ENCODE measurements at regions not wholly inside any gene's neighbourhood (a gene's known extent, or its start where the extent isn't known, plus 50 kb on each side); places are given as distances from the start of the nearest gene placed in this dataset.

DNA sequence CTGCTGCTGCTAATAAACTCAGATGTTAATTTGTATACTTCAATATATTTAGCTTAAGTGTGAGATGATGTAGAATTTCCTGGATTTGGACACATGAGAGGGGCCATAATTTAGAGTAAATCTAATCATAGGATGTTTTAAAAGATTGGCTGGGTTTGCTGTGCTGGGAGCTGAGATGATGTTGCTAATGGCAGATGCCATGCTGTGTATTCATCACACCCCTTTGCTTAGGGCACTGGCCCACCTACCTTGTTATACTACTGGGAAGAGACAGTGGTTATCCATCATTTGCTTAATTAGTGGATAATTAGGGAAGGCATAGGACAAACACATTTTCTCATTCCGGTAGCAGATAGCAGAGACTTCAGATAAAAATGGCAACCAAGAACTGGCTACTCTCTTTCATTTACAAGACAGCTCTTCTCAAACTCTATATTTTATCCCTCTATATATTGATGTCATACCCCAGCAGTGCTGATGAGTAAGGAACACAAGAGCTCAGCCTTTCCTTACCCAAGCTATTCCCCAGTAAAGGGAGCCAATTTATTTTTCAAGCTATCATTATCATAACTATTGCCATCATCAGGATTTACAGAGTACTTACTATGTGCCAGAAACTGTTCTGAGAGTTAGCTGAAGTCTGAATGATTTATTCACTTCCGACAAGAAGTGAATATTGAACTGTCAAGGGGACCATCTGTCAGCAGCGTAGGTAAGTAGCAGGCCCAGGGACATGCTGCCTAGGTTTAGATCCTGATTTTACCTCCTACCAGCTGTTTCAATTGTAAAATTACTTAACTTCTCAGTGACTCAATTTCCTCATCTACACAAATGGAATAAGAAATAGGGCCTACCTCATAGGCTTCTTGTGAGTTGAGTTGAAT is 204.6 kb upstream of the FLRT2 start:
- H3K4me3 ChIP-seq (ENCODE audit: low read depth, low read length): no peak overlapping the region
- TF ChIP-seq POLR2A (IDR thresholded peaks at IDR 0.05; ENCODE audit: extremely low read depth, insufficient read length) (no peak), MYC (IDR thresholded peaks at IDR 0.05; ENCODE audit: low read depth, low read length) (no peak)
- TF ChIP-seq, protein P1, sequence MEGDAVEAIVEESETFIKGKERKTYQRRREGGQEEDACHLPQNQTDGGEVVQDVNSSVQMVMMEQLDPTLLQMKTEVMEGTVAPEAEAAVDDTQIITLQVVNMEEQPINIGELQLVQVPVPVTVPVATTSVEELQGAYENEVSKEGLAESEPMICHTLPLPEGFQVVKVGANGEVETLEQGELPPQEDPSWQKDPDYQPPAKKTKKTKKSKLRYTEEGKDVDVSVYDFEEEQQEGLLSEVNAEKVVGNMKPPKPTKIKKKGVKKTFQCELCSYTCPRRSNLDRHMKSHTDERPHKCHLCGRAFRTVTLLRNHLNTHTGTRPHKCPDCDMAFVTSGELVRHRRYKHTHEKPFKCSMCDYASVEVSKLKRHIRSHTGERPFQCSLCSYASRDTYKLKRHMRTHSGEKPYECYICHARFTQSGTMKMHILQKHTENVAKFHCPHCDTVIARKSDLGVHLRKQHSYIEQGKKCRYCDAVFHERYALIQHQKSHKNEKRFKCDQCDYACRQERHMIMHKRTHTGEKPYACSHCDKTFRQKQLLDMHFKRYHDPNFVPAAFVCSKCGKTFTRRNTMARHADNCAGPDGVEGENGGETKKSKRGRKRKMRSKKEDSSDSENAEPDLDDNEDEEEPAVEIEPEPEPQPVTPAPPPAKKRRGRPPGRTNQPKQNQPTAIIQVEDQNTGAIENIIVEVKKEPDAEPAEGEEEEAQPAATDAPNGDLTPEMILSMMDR (IDR thresholded peaks at IDR 0.05; ENCODE audit: low read depth, low read length): no peak
- no peak for DNase-seq (ENCODE audit: low read depth)

DNA sequence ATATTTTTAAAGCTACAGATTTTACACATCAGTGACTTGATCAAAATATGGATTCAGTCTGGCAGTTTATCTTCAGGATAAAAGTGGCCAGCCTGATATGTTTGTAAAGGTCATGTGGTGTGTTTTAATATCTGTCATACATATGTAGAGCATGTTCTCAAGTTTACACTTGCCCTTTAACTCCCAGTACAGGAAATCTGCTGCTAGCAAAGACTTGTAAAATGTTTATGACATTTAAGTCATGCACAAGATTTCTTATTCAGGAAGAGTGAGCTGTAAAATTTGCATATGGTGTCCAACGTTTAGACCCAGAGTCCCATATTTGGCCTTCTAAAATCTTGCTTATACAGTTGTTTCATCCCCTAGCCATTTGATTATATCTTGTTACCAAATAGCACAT is 197.5 kb upstream of the FLRT2 start:
- TF ChIP-seq, protein P1 (IDR thresholded peaks at IDR 0.05; ENCODE audit: low read depth, low read length): no peak
- TF ChIP-seq MYC (IDR thresholded peaks at IDR 0.05; ENCODE audit: low read depth, low read length): no peak
- no peak for TF ChIP-seq POLR2A (IDR thresholded peaks at IDR 0.05; ENCODE audit: extremely low read depth, insufficient read length)
- DNase-seq (ENCODE audit: low read depth): no peak
- no peak overlapping the region for H3K4me3 ChIP-seq (ENCODE audit: low read depth, low read length)

DNA sequence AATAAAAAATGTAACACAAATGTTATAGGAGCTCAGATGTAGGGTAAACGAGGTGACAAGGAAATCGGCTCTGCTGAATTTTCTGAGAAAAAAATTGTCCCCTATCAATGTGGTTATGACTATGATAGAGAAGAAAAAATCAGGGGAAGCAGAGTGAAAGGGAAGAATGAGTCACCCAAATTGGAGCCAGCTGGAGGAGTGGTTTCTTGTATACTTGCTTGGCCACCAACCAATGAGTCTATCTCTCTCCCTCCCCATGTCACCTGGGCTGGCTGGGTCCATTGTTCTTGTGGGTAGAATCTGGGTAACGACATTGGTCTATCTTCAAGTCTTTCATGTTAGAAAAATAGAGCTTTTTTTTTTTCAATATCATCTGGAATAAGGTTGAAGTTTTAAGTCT is 196.6 kb upstream of the FLRT2 start:
- no peak for DNase-seq (ENCODE audit: low read depth)
- no peak overlapping the region for H3K4me3 ChIP-seq (ENCODE audit: low read depth, low read length)
- TF ChIP-seq POLR2A (IDR thresholded peaks at IDR 0.05; ENCODE audit: extremely low read depth, insufficient read length) (no peak), MYC (IDR thresholded peaks at IDR 0.05; ENCODE audit: low read depth, low read length) (no peak)
- TF ChIP-seq, protein P2, sequence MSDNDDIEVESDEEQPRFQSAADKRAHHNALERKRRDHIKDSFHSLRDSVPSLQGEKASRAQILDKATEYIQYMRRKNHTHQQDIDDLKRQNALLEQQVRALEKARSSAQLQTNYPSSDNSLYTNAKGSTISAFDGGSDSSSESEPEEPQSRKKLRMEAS (IDR thresholded peaks at IDR 0.05; ENCODE audit: low read depth, low read length): no peak
- TF ChIP-seq, protein P1 (IDR thresholded peaks at IDR 0.05; ENCODE audit: low read depth, low read length): no peak

DNA sequence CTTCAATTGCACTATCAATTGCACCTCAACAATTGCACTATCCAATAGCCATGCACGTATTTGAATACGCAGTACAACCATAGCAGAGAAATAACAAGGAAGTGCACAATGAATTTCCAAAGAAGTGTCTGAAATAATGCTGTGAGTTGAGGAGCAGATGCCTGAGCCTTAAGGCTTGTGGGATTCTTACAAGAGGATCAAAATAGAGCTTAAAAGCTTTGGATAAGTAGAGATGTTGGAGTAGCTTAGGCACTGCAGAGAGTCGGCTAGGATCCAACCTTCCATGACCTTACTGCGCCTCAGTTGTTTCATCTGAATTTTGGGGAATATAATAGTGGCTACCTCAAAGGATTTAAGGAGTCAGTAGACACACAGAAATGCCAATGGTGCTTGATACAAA is 196.1 kb upstream of the FLRT2 start:
- no peak overlapping the region for H3K4me3 ChIP-seq (ENCODE audit: low read depth, low read length)
- DNase-seq (ENCODE audit: low read depth): no peak
- TF ChIP-seq MYC (IDR thresholded peaks at IDR 0.05; ENCODE audit: low read depth, low read length): no peak
- TF ChIP-seq, protein P1 (IDR thresholded peaks at IDR 0.05; ENCODE audit: low read depth, low read length): no peak
- no peak for TF ChIP-seq POLR2A (IDR thresholded peaks at IDR 0.05; ENCODE audit: extremely low read depth, insufficient read length)
- TF ChIP-seq, protein P2 (IDR thresholded peaks at IDR 0.05; ENCODE audit: low read depth, low read length): no peak

DNA sequence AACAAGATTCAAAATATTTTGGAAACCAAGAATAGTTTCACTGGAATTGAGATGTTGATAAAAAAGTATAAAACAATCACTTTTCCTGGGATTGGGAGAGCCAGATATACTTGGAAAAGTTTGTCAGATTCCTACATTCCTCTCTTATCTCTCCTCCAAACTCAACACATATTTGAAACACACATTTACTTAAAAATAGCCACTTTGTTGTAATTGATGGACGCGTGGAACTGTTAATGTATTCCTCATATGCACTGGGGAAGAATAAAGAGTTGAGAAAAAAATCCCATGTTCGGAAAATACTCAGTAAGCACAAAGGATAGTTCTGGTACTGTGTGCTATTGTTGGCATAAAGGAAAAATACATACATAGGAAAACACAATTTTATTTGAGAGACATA is 195.6 kb upstream of the FLRT2 start:
- no peak overlapping the region for H3K4me3 ChIP-seq (ENCODE audit: low read depth, low read length)
- TF ChIP-seq POLR2A (IDR thresholded peaks at IDR 0.05; ENCODE audit: extremely low read depth, insufficient read length) (no peak), MYC (IDR thresholded peaks at IDR 0.05; ENCODE audit: low read depth, low read length) (no peak)
- TF ChIP-seq, protein P2 (IDR thresholded peaks at IDR 0.05; ENCODE audit: low read depth, low read length): no peak
- TF ChIP-seq, protein P1 (IDR thresholded peaks at IDR 0.05; ENCODE audit: low read depth, low read length): no peak
- DNase-seq (ENCODE audit: low read depth): no peak

DNA sequence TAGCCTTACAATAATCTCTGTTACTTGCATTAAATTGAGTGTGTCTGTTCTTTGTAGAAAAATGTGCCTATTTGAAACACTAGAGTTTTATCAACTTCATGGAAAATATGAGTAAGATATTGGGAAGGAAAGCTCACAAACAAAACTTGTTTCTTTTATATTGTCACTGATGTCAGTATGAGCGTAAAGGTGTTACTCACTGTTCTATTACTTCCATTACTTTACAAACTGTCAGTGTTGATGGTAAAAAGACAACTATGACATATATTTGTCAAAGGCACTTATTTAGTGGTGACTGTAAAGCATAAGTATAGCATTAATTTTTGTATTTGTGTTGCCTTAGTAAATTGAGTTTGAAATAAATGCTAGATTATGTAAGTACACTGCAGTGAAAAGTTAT is 193.7 kb upstream of the FLRT2 start:
- DNase-seq (ENCODE audit: low read depth): no peak
- TF ChIP-seq, protein P1 (IDR thresholded peaks at IDR 0.05; ENCODE audit: low read depth, low read length): no peak
- TF ChIP-seq MYC (IDR thresholded peaks at IDR 0.05; ENCODE audit: low read depth, low read length) (no peak), POLR2A (IDR thresholded peaks at IDR 0.05; ENCODE audit: extremely low read depth, insufficient read length) (no peak)
- TF ChIP-seq, protein P2 (IDR thresholded peaks at IDR 0.05; ENCODE audit: low read depth, low read length): no peak
- H3K4me3 ChIP-seq (ENCODE audit: low read depth, low read length): no peak overlapping the region

All from NB4 (cell line).